DND-41 (cell line): ENCODE measurements at regions not wholly inside any gene's neighbourhood (a gene's known extent, or its start where the extent isn't known, plus 50 kb on each side); places are given as distances from the start of the nearest gene placed in this dataset.

Experiments
- CTCF ChIP-seq: IDR thresholded peaks from 2 replicates; pipeline ENCODE4 v1.5.1; 2012; ENCODE audit warnings: borderline replicate concordance, low read length, moderate library complexity, mild to moderate bottlenecking; ENCODE audit not compliant: poor library complexity, severe bottlenecking; ENCODE audit errors: extremely low read depth
- EZH2 ChIP-seq: IDR thresholded peaks from 3 replicates; pipeline ENCODE4 v1.6.1; 2012; ENCODE audit warnings: borderline replicate concordance, low read depth, mild to moderate bottlenecking, moderate library complexity, low read length, inconsistent platforms; ENCODE audit not compliant: severe bottlenecking

- no peak for TF ChIP-seq CTCF
- no peak for TF ChIP-seq EZH2
These were observed 177.7 kb downstream of the INSIG2 start for GRCh38 chr2:118265873-118266455.
